H1 (cell line): ENCODE measurements at regions not wholly inside any gene's neighbourhood (a gene's known extent, or its start where the extent isn't known, plus 50 kb on each side); places are given as distances from the start of the nearest gene placed in this dataset.

Experiments
- BACH1 ChIP-seq: IDR thresholded peaks from 2 replicates; pipeline ENCODE4 v1.6.1; 2012; ENCODE audit warnings: low read length, improper control_type of control experiment
- NRF1 ChIP-seq: IDR thresholded peaks from 2 replicates; pipeline ENCODE4 v1.6.1; 2011; ENCODE audit warnings: mild to moderate bottlenecking, low read depth, low read length, improper control_type of control experiment
- PHF8 ChIP-seq: fragments of 200-600 bp; sonication (generic); conservative IDR thresholded peaks from 2 replicates; pipeline ENCODE4 v1.7.1; 2012; ENCODE audit warnings: low read depth, mild to moderate bottlenecking, inconsistent platforms, low read length, moderate library complexity
- TAF7 ChIP-seq: optimal IDR thresholded peaks from 2 replicates; pipeline ENCODE3; 2011; ENCODE audit warnings: low read depth, mild to moderate bottlenecking, inconsistent platforms, low read length, moderate library complexity, borderline replicate concordance
- TF ChIP-seq, protein P1 (sequence below): IDR thresholded peaks from 2 replicates; pipeline ENCODE4 v1.6.1; 2011; ENCODE audit warnings: low read length, improper control_type of control experiment
- TF ChIP-seq, protein P2 (sequence below): IDR thresholded peaks from 2 replicates; pipeline ENCODE4 v1.6.1; 2012; ENCODE audit warnings: inconsistent platforms

DNA sequence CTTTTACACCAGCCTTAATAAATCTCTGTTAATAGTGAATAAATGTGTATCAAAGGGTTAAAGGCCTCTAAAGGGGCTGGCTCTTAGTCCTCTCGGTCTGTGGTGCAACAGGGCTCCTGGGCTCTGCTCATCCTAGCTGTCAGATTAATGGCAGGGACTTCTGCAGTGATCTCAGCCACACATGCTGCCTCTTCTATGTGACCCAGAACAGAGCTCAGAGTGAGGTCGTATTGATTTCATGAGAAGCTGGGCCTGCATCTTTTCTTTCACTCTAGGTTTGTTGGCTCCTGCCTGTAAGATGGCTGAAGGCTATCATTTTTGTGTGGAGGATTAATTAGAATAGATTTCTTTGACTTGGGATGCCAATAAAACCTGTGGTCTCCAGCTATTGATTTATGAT is 165.0 kb upstream of the GLRA1 start (continued):
- TF ChIP-seq NRF1: no peak
- TF ChIP-seq, protein P1, sequence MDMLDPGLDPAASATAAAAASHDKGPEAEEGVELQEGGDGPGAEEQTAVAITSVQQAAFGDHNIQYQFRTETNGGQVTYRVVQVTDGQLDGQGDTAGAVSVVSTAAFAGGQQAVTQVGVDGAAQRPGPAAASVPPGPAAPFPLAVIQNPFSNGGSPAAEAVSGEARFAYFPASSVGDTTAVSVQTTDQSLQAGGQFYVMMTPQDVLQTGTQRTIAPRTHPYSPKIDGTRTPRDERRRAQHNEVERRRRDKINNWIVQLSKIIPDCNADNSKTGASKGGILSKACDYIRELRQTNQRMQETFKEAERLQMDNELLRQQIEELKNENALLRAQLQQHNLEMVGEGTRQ: no peak
- no peak for TF ChIP-seq TAF7
- no peak for TF ChIP-seq BACH1
- TF ChIP-seq, protein P2, sequence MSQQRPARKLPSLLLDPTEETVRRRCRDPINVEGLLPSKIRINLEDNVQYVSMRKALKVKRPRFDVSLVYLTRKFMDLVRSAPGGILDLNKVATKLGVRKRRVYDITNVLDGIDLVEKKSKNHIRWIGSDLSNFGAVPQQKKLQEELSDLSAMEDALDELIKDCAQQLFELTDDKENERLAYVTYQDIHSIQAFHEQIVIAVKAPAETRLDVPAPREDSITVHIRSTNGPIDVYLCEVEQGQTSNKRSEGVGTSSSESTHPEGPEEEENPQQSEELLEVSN: no peak
- TF ChIP-seq PHF8: no peak
